GM20000 (cell line): ENCODE measurements at regions not wholly inside any gene's neighbourhood (a gene's known extent, or its start where the extent isn't known, plus 50 kb on each side); places are given as distances from the start of the nearest gene placed in this dataset.
"Not testable (repeated sequence)": the region's sequence is repeated elsewhere in the genome, so short reads cannot be mapped to it uniquely, and the experiment has no call there.

Experiments
- DNase-seq: peaks from one replicate; pipeline ENCODE4 v3.0.0; 2012; ENCODE audit warnings: low spot score
- TF ChIP-seq, protein P1 (sequence below): IDR thresholded peaks from 2 replicates; pipeline ENCODE4 v1.5.1; 2012; ENCODE audit warnings: mild to moderate bottlenecking, control low read depth; ENCODE audit errors: extremely low read depth, missing control alignments

DNA sequence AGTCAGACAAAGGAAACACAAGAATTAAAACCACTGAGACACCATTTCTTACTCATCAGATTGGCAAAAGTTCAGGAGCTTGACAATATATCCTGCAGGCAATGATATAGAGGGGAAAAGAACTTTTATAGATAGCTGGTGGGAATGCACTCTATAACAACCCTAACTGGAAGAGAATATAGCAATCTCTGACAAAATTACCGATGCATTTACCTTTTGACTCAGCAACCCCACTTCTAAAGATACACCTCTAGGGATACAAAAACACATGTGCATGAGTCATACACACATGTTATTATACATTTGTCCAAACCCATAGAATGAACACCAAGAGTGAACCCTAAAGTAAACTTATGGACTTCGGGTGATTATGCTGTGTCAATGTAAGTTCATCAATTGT lies 79.4 kb upstream of the SRD5A2 start:
- TF ChIP-seq, protein P1, sequence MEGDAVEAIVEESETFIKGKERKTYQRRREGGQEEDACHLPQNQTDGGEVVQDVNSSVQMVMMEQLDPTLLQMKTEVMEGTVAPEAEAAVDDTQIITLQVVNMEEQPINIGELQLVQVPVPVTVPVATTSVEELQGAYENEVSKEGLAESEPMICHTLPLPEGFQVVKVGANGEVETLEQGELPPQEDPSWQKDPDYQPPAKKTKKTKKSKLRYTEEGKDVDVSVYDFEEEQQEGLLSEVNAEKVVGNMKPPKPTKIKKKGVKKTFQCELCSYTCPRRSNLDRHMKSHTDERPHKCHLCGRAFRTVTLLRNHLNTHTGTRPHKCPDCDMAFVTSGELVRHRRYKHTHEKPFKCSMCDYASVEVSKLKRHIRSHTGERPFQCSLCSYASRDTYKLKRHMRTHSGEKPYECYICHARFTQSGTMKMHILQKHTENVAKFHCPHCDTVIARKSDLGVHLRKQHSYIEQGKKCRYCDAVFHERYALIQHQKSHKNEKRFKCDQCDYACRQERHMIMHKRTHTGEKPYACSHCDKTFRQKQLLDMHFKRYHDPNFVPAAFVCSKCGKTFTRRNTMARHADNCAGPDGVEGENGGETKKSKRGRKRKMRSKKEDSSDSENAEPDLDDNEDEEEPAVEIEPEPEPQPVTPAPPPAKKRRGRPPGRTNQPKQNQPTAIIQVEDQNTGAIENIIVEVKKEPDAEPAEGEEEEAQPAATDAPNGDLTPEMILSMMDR: no peak
- no peak for DNase-seq

DNA sequence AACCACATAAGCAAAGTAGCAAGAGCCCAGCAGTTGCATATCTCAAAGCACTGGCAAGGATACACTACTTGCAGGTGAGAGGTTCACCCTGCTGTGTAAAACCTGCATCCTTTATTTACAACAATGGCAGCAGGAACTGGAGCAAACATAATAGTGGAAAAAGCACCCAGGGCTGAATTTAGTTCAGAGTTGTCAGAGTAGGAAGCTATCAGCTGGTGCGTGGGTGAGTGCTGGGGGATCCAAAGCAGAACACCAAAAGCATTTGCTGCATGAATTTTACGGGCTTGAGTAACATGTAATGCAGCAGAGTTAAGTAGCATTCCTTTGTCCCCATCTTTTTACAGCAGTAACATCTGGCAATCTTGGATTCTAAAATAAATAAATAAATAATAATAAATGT lies 73.5 kb upstream of the SRD5A2 start:
- DNase-seq: no peak
- TF ChIP-seq, protein P1: no peak

DNA sequence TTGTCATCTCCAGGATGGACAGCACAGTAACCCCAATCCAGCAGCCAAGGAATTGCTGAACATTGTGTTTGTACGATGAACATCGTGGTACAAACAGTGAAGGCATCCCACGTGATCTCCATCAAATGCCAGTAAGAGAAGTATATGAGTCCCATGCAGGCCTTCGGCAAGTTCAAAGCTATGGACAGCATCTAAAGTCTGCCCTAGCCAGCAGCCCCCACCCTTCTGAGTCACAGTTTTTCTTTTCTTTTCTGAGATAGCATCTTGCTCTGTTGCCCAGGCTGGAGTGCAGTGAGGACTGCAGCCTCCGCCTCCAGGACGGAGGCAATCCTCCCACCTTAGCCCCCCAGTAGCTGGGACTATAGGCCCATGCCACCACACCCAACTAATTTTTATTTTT lies 71.0 kb upstream of the SRD5A2 start:
- TF ChIP-seq, protein P1: no peak
- no peak for DNase-seq

DNA sequence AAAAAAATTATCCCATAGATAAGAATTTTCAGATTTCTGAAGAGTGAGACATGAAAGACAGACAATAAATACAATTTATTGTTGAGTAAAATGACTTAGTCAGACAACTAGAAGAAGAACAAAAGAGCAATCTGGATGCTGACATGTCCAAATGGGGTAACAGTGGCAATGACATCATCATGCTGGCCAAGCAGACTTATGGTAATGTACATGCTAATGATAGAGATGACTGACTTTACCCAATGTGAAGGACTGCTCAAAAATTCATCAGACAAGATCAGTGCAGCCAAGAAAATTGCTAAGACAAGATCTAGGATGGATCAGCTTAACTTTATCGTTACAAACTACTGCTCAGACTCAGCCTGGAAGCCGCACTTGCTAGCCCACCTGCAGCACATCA lies 70.5 kb upstream of the SRD5A2 start:
- TF ChIP-seq, protein P1: no peak
- DNase-seq: no peak

DNA sequence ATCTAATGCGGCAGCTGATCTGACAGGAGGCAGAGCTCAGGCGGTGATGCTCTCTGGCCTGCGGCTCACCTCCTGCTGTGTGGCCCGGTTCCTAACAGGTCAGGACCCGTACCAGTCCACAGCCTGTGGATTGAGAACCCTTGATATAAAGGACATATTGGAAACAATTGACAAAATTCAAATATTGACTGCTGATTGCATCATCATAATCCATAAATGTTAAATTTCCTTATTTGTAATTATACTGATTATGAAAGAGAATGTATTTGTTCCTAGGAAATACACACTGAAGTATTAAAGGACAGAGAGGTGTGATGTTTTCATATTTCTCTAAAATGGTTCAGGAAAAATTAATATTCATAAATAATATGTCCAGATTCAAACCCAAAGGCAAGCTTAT lies 63.8 kb upstream of the SRD5A2 start:
- DNase-seq: no peak
- TF ChIP-seq, protein P1: no peak

DNA sequence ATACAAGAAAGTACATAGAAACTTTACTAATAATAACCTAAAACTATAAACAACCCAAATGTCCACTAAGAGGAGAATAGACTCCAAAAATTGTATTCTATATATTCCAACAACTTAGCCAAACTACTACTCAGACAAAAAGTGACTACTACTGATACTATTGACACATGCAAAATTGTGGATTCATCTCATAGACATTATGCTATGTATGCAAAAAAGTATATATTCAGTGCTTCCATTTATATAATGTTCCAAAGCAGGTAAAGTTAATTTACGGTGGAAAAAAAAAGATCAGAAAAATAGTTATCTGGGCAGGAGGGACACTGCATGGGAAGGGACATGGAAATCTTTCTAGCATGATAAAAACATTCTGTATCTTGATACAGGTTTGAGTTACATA lies 62.0 kb upstream of the SRD5A2 start:
- TF ChIP-seq, protein P1: no peak

DNA sequence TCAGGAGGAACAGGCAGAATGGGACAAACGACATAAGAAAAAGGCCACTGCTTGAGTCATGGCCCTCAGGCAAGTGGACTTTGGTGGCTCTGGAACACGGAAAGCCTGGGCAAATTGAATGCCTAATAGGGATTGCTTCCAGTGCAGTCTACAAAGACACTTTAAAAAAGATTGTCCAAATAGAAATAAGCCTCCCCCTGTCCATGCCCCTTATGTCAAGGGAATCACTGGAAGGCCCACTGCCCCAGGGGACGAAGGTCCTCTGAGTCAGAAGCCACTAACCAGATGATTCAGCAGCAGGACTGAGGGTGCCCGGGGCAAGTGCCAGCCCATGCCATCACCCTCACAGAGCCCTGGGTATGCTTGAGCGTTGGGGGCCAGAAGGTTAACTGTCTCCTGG lies 51.5 kb upstream of the SRD5A2 start:
- not testable (repeated sequence) for DNase-seq

More for the DNA sequence above, 62.0 kb upstream of the SRD5A2 start:
- DNase-seq: no peak
